Right ventricle myocardium superior (tissue), 1 donor: ENCODE measurements at regions not wholly inside any gene's neighbourhood (a gene's known extent, or its start where the extent isn't known, plus 50 kb on each side); places are given as distances from the start of the nearest gene placed in this dataset.
"Not testable (repeated sequence)": the region's sequence is repeated elsewhere in the genome, so short reads cannot be mapped to it uniquely, and the experiment has no call there.

Experiments
- ATAC-seq: fragments of 200-7000 bp; cut with Tn5 transposase; one replicate; pipeline ENCODE4 v1.9.1; 2020; ENCODE audit warnings: mild to moderate bottlenecking; ENCODE audit not compliant: poor library complexity
- DNase-seq: peaks from one replicate; pipeline ENCODE4 v3.0.0-alpha.2; 2020
- intact Hi-C: fragments of 100-400 bp; cut with DNase I; formaldehyde crosslinking; loops from one replicate; pipeline ENCODE4 v1.11.2; 2022
- donor health status: DM: no; HTN: yes; CAD: no; lungs with severe emphysema.

- intact Hi-C loops = no loop called here
- ATAC-seq = no peak
- DNase-seq = no peak
These were observed 75.3 kb upstream of the IGLL5 start for GRCh38 chr22:22812031-22812905.

- DNase-seq (no peak), ATAC-seq (no peak)
- intact Hi-C loops = no loop called here
These were observed 74.2 kb upstream of the IGLL5 start for GRCh38 chr22:22813126-22814075.

- intact Hi-C loops = no loop called here
- DNase-seq = no peak
- ATAC-seq = no peak
These were observed 72.8 kb upstream of the IGLL5 start for GRCh38 chr22:22814666-22815396.

- ATAC-seq = no peak
These were observed 72.0 kb upstream of the IGLL5 start for GRCh38 chr22:22815397-22816170.

GRCh38 chr22:22816171-22816514 lies 71.5 kb upstream of the IGLL5 start:
- no peak for ATAC-seq
- no peak for DNase-seq
- intact Hi-C loops = no loop called here

More at GRCh38 chr22:22815397-22816170, 72.0 kb upstream of the IGLL5 start:
- intact Hi-C loops = no loop called here
- DNase-seq = no peak

GRCh38 chr22:22816766-22817410 lies 70.7 kb upstream of the IGLL5 start:
- intact Hi-C loops = no loop called here
- ATAC-seq (no peak), DNase-seq (no peak)

- DNase-seq (no peak), ATAC-seq (no peak)
- intact Hi-C loops = no loop called here
These were observed 70.0 kb upstream of the IGLL5 start for GRCh38 chr22:22817468-22818201.

- ATAC-seq (no peak), DNase-seq (no peak)
- intact Hi-C loops = no loop called here
These were observed 69.4 kb upstream of the IGLL5 start for GRCh38 chr22:22818202-22818538.

- no peak for DNase-seq
- no peak for ATAC-seq
- intact Hi-C loops = no loop called here
These were observed 68.5 kb upstream of the IGLL5 start for GRCh38 chr22:22818861-22819855.

GRCh38 chr22:22820076-22820475 lies 67.5 kb upstream of the IGLL5 start:
- DNase-seq = no peak
- ATAC-seq = no peak
- intact Hi-C loops = no loop called here

- ATAC-seq (no peak), DNase-seq (no peak)
- intact Hi-C loops = no loop called here
These were observed 67.0 kb upstream of the IGLL5 start for GRCh38 chr22:22820626-22821025.

- intact Hi-C loops = no loop called here
- DNase-seq (no peak), ATAC-seq (no peak)
These were observed 66.3 kb upstream of the IGLL5 start for GRCh38 chr22:22821340-22821739.

- intact Hi-C loops = no loop called here
- ATAC-seq = no peak
- no peak for DNase-seq
These were observed 65.5 kb upstream of the IGLL5 start for GRCh38 chr22:22822106-22822505.

GRCh38 chr22:22822553-22822952 lies 65.1 kb upstream of the IGLL5 start:
- intact Hi-C loops, ATAC-seq, DNase-seq: not testable (repeated sequence)

GRCh38 chr22:22823131-22823810 lies 64.3 kb upstream of the IGLL5 start:
- no peak for ATAC-seq
- intact Hi-C loops = no loop called here
- DNase-seq = no peak
